Breast epithelium (tissue), 4 donors: ENCODE measurements at regions not wholly inside any gene's neighbourhood (a gene's known extent, or its start where the extent isn't known, plus 50 kb on each side); places are given as distances from the start of the nearest gene placed in this dataset.
"Not testable (repeated sequence)": the region's sequence is repeated elsewhere in the genome, so short reads cannot be mapped to it uniquely, and the experiment has no call there.

ENCODE experiments used
- DNase-seq, 2 donors: peaks; one replicate each; pipeline ENCODE4 v3.0.0-alpha.2; 2019; ENCODE audit warnings: low spot score in 2 of 2
- H3K27ac ChIP-seq, 2 donors: fragments of 200-600 bp; sonication (generic) in 1 of 2; one replicate each; pipeline ENCODE4 v1.5.1; 2016 to 2019; ENCODE audit warnings: mild to moderate bottlenecking in 1 of 2
- H3K27me3 ChIP-seq, 2 donors: fragments of 200-600 bp; sonication (generic) in 1 of 2; one replicate each; pipeline versions ENCODE4 v1.5.1 to v1.6.0; 2017 to 2019; ENCODE audit warnings: control low read depth in 1 of 2, mild to moderate bottlenecking in 1 of 2
- H3K36me3 ChIP-seq: fragments of 200-600 bp; one replicate; pipeline ENCODE4 v1.5.1; 2019
- H3K4me1 ChIP-seq, 2 donors: fragments of 200-600 bp; sonication (generic); one replicate each; pipeline ENCODE4 v1.5.1; 2016 to 2019; ENCODE audit warnings: control low read depth in 1 of 2
- H3K4me3 ChIP-seq, 3 donors: fragments of 200-600 bp; sonication (generic); 1 replicate in 2 of 3; 2 replicates in 1 of 3; pipeline ENCODE4 v1.5.1; 2016 to 2019; ENCODE audit warnings: mild to moderate bottlenecking in 3 of 3, moderate library complexity in 2 of 3
- H3K9me3 ChIP-seq, 2 donors: fragments of 200-600 bp; sonication (generic) in 1 of 2; one replicate each; pipeline ENCODE4 v1.5.1; 2016 to 2019; ENCODE audit warnings: control low read depth in 1 of 2
- CTCF ChIP-seq, 3 donors: fragments of 450-650 bp; IDR thresholded peaks; one replicate each; pipeline ENCODE4 v1.5.1; 2016 to 2017; ENCODE audit warnings: antibody characterized with exemption in 3 of 3, mild to moderate bottlenecking in 3 of 3, moderate library complexity in 3 of 3
- POLR2A ChIP-seq: fragments of 450-650 bp; IDR thresholded peaks from one replicate; pipeline ENCODE4 v1.6.1; 2016; ENCODE audit warnings: antibody characterized with exemption, mild to moderate bottlenecking, moderate library complexity
- POLR2AphosphoS5 ChIP-seq, 3 donors: sonication (generic); formaldehyde crosslinking; IDR thresholded peaks; one replicate each; pipeline ENCODE4 v1.6.1; 2017; ENCODE audit warnings: antibody characterized with exemption in 3 of 3
- intact Hi-C: fragments of 100-400 bp; cut with DNase I; formaldehyde crosslinking; loops from one replicate; pipeline ENCODE4 v1.15.1; 2023; ENCODE audit warnings: low total_unique reads

GRCh38 chr5:130402906-130403305 is 498.6 kb downstream of the CHSY3 start:
- no peak for DNase-seq
- no peaks in the 10 kb centered on the region for H3K9me3 ChIP-seq
- no peaks in the 10 kb centered on the region for H3K4me1 ChIP-seq
- TF ChIP-seq CTCF (IDR thresholded peaks at IDR 0.05) (no peak), POLR2A (no peak), POLR2AphosphoS5 (IDR thresholded peaks at IDR 0.05) (no peak)
- intact Hi-C loops = loop anchor here (10.0 kb wide), 1 partner anchor 452 kb away; no protein-coding TSS in a partner anchor
- H3K27ac ChIP-seq = no peak overlapping the region
- H3K36me3 ChIP-seq = no peaks in the 10 kb centered on the region
- no peak overlapping the region for H3K4me3 ChIP-seq
- H3K27me3 ChIP-seq = no peaks in the 10 kb centered on the region

DNA sequence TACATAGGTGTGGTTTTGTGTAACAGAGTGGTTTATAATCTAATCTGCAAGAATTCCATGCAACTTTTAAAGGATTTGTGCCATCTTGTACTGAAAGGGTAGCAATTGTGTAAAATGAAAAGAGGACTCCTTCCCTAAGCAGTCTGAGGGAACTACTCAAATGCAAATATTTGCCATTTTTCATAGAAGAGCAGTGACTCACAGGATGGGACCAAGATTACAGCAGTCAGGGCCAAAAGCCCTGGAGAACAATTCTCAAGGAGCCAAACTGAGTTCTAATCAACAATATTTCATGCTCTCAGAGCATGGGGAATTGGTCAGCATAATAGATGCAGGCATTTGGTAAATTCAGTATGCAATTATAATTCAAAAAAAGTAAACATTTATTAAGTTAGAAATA is 495.8 kb downstream of the CHSY3 start:
- no peak overlapping the region for H3K4me3 ChIP-seq
- intact Hi-C loops = loop anchor here (10.0 kb wide), 1 partner anchor 455 kb away; no protein-coding TSS in a partner anchor
- H3K9me3 ChIP-seq = no peaks in the 10 kb centered on the region
- H3K36me3 ChIP-seq = no peaks in the 10 kb centered on the region
- no peak for DNase-seq
- TF ChIP-seq POLR2AphosphoS5 (IDR thresholded peaks at IDR 0.05) (no peak), POLR2A (no peak)
- no peaks in the 10 kb centered on the region for H3K27me3 ChIP-seq
- H3K27ac ChIP-seq = no peak overlapping the region
- no peaks in the 10 kb centered on the region for H3K4me1 ChIP-seq

DNA sequence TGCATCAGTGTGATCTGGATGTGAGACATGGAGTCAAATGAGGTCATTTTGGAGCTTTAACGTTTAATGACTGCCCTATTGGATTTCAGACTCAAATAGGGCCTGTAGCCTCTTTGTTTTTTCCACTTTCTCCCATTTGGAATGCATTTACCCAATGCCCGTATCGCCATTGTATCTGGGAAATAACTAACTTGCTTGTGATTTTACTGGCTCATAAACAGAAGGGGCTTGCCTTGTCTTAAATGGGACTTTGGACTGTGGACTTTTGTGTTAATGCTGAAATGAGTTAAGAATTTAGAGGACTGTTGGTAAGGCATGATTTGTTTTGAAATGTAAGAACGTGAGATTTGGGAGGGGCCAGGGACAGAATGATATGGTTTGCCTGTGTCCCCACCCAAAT is 494.6 kb downstream of the CHSY3 start:
- intact Hi-C loops = no loop called here
- H3K27me3 ChIP-seq = no peaks in the 10 kb centered on the region
- H3K27ac ChIP-seq = no peak overlapping the region
- no peaks in the 10 kb centered on the region for H3K36me3 ChIP-seq
- H3K4me1 ChIP-seq = no peaks in the 10 kb centered on the region
- no peak overlapping the region for H3K4me3 ChIP-seq
- DNase-seq = no peak
- H3K9me3 ChIP-seq = no peaks in the 10 kb centered on the region
- TF ChIP-seq POLR2A (no peak), CTCF (IDR thresholded peaks at IDR 0.05) (no peak), POLR2AphosphoS5 (IDR thresholded peaks at IDR 0.05) (no peak)

DNA sequence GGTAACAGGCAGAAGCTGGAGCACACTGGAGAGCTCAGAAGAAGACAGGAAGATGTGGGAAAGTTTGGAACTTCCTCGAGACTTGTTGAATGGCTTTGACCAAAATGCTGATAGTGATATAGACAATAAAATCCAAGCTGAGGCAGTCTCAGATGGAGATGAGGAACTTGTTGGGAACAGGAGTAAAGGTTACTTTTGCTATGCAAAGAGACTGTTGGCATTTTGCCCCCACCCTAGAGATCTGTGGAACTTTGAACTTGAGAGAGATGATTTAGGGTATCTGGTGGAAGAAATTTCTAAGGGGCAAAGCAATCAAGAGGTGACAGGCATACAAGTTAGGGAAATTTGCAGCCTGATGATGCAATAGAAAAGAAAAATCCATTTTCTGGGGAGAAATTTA is 493.5 kb downstream of the CHSY3 start:
- H3K36me3 ChIP-seq, H3K4me3 ChIP-seq, H3K9me3 ChIP-seq, H3K4me1 ChIP-seq, DNase-seq, H3K27ac ChIP-seq, H3K27me3 ChIP-seq, intact Hi-C loops: not testable (repeated sequence)

- intact Hi-C loops = no loop called here
- no peak for TF ChIP-seq POLR2AphosphoS5 (IDR thresholded peaks at IDR 0.05)
- TF ChIP-seq POLR2A = no peak
- no peak for TF ChIP-seq CTCF (IDR thresholded peaks at IDR 0.05)
- H3K27ac ChIP-seq = no peak overlapping the region
- DNase-seq = no peak
- H3K36me3 ChIP-seq = no peaks in the 10 kb centered on the region
- H3K9me3 ChIP-seq = no peaks in the 10 kb centered on the region
- H3K4me1 ChIP-seq = no peaks in the 10 kb centered on the region
- H3K4me3 ChIP-seq = no peak overlapping the region
- H3K27me3 ChIP-seq = no peaks in the 10 kb centered on the region
Measured at GRCh38 chr5:130397132-130397531, 492.9 kb downstream of the CHSY3 start.

- H3K9me3 ChIP-seq, intact Hi-C loops, H3K27me3 ChIP-seq, H3K36me3 ChIP-seq, H3K4me1 ChIP-seq, DNase-seq, H3K27ac ChIP-seq, H3K4me3 ChIP-seq: not testable (repeated sequence)
Measured at GRCh38 chr5:130391727-130392264, 487.5 kb downstream of the CHSY3 start.

- Histone ChIP-seq H3K4me1 (no peaks in the 10 kb centered on the region), H3K36me3 (no peaks in the 10 kb centered on the region), H3K9me3 (no peaks in the 10 kb centered on the region), H3K4me3 (no peak overlapping the region), H3K27ac (no peak overlapping the region), H3K27me3 (no peaks in the 10 kb centered on the region)
- DNase-seq = no peak
- intact Hi-C loops = no loop called here
- no peak for TF ChIP-seq POLR2A
Measured at GRCh38 chr5:130386155-130386554, 481.9 kb downstream of the CHSY3 start.
